ENCODE measurements at regions not wholly inside any gene's neighbourhood (a gene's known extent, or its start where the extent isn't known, plus 50 kb on each side); places are given as distances from the start of the nearest gene placed in this dataset.

GRCh38 chr2:121033461-121033996 is 251.5 kb downstream of the TFCP2L1 start:
- no peak for DNase-seq

- no peak for DNase-seq
These were observed 250.5 kb downstream of the TFCP2L1 start for GRCh38 chr2:121034551-121034950.

- DNase-seq = peak; percentile 61 to 77
These were observed 248.7 kb downstream of the TFCP2L1 start for GRCh38 chr2:121036226-121036692.

- no peak for DNase-seq
These were observed 247.5 kb downstream of the TFCP2L1 start for GRCh38 chr2:121037480-121037879.

- DNase-seq = no peak
These were observed 247.0 kb downstream of the TFCP2L1 start for GRCh38 chr2:121038031-121038430.

- no peak for DNase-seq
These were observed 246.6 kb downstream of the TFCP2L1 start for GRCh38 chr2:121038431-121038830.

- DNase-seq = peak; percentile 36 to 45
These were observed 245.9 kb downstream of the TFCP2L1 start for GRCh38 chr2:121038891-121039616.

- DNase-seq = no peak
These were observed 245.3 kb downstream of the TFCP2L1 start for GRCh38 chr2:121039679-121040078.

GRCh38 chr2:121041516-121041915 is 243.5 kb downstream of the TFCP2L1 start:
- no peak for DNase-seq

GRCh38 chr2:121043061-121043826 is 241.8 kb downstream of the TFCP2L1 start:
- no peak for DNase-seq

- no peak for DNase-seq
These were observed 241.2 kb downstream of the TFCP2L1 start for GRCh38 chr2:121043827-121044222.

GRCh38 chr2:121044412-121044811 is 240.6 kb downstream of the TFCP2L1 start:
- no peak for DNase-seq

GRCh38 chr2:121045245-121045644 is 239.8 kb downstream of the TFCP2L1 start:
- DNase-seq = no peak

GRCh38 chr2:121046335-121046734 is 238.7 kb downstream of the TFCP2L1 start:
- DNase-seq = no peak

GRCh38 chr2:121047383-121047782 is 237.6 kb downstream of the TFCP2L1 start:
- DNase-seq = no peak

GRCh38 chr2:121049131-121049530 is 235.9 kb downstream of the TFCP2L1 start:
- DNase-seq = no peak

- no peak for DNase-seq
These were observed 234.9 kb downstream of the TFCP2L1 start for GRCh38 chr2:121049950-121050585.

- DNase-seq = no peak
These were observed 233.7 kb downstream of the TFCP2L1 start for GRCh38 chr2:121051311-121051710.

- no peak for DNase-seq
These were observed 233.0 kb downstream of the TFCP2L1 start for GRCh38 chr2:121052023-121052422.

- no peak for DNase-seq
These were observed 232.5 kb downstream of the TFCP2L1 start for GRCh38 chr2:121052521-121052920.

- no peak for DNase-seq
These were observed 229.9 kb downstream of the TFCP2L1 start for GRCh38 chr2:121055088-121055487.

- DNase-seq = no peak
These were observed 229.5 kb downstream of the TFCP2L1 start for GRCh38 chr2:121055501-121055900.

- DNase-seq = peak; percentile 72 to 77
These were observed 226.0 kb downstream of the TFCP2L1 start for GRCh38 chr2:121058852-121059558.

Data from NCI-H526 (cell line).